ENCODE measurements at regions not wholly inside any gene's neighbourhood (a gene's known extent, or its start where the extent isn't known, plus 50 kb on each side); places are given as distances from the start of the nearest gene placed in this dataset.

GRCh38 chr10:85510682-85511081 is 855.9 kb downstream of the GRID1 start:
- no peak for DNase-seq

DNA sequence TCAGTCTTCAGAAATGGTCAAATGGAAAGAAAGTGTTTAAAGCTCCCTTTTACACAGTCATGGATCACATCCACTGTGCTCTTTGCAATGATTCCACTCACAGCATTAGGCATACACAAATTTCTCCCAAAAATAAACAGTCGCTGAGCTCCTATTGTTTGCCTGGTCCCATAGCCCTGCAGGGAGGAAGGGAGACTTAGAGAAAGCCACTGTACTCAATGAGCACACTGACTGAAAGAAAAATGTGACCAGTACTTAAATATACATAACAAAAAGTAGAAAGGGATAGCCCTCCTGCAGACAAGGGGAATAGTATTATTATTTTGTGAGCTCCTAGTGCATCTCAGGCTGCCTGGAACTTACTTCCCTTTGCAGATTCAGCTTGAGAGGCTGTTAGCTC is 853.2 kb downstream of the GRID1 start:
- no peak for DNase-seq

DNA sequence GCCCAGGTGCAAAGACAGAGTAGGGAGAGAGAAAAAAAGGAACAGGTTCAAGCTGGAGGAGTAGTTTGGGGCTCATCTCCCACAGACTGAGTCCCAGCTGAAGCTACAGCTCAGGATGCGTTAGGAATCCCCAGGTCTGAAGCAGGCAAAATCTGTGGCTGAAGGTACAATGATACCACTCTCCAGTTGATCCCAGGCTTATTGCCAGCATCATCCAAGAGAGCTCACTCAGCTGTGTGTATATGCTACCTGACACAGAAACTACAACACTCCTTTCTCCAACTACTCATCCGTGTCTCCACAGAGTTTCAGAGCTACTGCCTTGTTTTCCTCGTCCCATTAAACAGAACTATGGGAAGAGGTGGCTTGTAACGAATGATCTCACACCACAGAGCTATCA is 851.3 kb downstream of the GRID1 start:
- no peak for DNase-seq

- no peak for DNase-seq
Measured at GRCh38 chr10:85524001-85524666, 842.5 kb downstream of the GRID1 start.

GRCh38 chr10:85527616-85528317 is 838.8 kb downstream of the GRID1 start:
- no peak for DNase-seq

DNA sequence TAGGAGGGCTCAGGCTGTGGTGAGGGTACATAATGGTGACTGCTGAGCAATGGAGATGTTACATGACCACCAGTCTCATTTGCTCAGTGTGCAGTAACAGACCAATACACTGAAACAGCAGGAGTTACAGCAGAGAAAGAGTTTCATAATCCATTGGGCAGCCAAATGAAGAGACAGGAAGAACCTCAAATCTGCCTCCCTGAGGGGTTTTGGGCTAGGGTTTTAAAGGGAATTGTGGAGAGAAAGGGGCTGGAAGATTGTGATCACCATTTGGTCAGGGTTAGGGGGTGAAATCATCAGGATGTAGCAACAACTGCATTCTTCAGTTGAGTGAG is 838.3 kb downstream of the GRID1 start:
- DNase-seq = no peak

- DNase-seq = no peak
Measured at GRCh38 chr10:85531706-85532105, 834.9 kb downstream of the GRID1 start.

DNA sequence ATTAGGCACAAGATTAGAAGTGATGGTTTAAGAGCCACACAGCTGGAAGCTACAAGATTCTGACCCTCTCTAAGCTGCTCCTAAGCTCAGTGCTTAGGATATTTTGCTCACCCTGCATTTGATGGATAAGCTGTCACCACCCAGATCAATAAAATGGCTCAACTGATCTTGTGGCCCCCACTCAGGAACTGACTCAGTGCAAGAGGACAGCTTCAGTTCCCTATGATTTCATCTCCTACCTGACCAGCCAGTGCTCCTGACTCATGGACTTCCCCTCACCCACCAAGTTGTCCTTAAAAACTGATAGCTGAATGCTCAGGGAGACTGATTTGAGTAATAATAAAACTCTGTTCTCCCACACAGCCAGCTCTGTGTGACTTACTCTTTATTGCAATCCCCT is 833.8 kb downstream of the GRID1 start:
- DNase-seq = no peak

DNA sequence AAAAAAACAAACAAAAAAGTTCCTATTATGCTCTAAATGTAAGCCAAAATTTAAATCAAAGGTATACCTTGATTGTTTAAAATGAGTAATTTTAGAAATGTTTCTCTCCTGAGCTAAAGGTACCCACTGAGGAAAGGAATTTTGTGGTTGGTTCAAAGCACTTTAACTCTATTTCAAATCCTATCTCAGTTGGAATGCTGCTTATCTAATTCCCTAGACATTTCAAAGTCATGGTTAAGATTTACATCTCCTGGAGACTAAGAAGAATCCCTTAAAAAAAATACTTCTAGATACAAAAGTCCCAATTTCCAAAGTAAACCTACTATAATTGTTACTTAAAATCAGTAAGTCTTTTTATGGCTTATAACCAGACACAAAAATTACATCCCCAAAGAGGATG is 830.7 kb downstream of the GRID1 start:
- no peak for DNase-seq

DNA sequence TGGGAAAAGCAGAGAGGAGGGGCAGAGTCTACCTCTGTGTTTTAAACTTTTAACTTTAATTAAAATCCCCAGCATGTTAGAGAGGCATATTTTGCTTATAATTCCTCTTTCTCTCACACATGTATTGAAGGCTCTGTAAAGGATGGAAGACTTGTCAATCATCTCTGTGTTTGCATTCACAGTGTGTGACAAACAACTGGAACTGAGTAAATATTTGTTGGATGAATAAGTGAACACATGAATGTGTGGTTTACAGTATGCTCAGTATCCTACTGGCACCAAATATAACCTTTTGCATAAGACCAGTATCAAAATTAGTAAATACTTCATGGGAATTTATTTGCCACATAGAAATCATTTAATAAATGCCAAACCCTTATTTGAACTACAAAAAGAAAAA is 829.0 kb downstream of the GRID1 start:
- no peak for DNase-seq

DNA sequence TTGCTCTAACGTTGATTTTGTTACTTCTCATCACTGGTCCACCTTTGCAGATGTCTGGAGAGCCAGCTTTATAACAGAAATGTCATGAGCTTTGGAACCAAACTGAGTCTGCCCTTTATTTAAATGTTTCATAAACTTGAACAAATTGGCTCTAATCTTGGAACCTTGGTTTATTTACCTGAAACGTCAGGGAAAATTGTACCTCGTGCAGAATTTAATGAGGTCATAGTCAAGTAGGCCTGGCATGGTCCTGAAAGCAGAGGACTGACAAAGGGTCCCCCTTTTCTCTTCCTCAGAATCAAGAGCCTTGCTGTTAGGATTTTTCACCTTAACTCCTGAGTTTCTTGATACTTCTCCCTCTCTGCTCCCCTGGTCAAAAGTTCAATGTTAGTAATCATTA is 828.0 kb downstream of the GRID1 start:
- DNase-seq = no peak

DNA sequence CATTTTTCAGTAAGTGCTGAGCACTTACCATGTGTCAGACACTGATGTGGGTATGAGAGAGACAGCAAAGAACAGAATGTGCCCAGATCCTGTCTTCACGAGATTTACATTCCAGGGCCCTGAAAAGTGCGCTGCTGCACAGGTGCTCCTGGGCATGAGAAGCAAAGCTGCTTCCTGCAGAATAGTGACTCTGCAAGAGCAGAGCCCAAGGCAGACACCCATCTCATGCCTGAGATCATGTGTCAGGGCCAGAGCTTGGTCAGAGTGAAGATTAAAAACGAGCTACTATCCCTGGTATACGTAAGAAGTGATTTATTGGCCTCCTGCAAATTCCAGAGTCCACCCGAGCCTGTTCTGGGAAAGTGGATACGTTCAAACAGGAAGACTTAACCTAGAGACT is 824.4 kb downstream of the GRID1 start:
- DNase-seq = no peak

- no peak for DNase-seq
Measured at GRCh38 chr10:85542936-85543730, 823.5 kb downstream of the GRID1 start.

GRCh38 chr10:85544956-85545355 is 821.6 kb downstream of the GRID1 start:
- no peak for DNase-seq

GRCh38 chr10:85545874-85546273 is 820.7 kb downstream of the GRID1 start:
- no peak for DNase-seq

- no peak for DNase-seq
Measured at GRCh38 chr10:85547460-85548023, 819.1 kb downstream of the GRID1 start.

DNA sequence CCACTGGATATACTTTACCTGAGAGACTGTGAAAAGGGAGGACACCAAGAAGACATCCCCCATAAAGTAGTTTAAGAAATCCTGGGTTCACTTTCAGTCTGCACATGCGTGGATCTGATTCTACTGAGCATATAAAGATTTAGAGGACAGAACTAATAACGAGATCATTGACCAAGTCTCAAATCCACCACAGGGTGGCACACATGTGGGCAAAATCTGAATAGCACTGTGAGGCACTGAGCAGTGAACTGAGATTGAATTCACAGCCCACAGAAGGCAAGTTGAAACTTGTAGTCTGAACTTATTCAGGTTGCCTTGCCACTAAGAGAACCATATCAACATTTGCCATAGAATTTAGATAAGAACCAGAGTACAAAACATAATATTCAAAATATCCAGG is 818.6 kb downstream of the GRID1 start:
- DNase-seq = no peak
